NCI-H345 treated with DMSO at 0.1 percent for 48 hours (cell line): ENCODE measurements at regions not wholly inside any gene's neighbourhood (a gene's known extent, or its start where the extent isn't known, plus 50 kb on each side); places are given as distances from the start of the nearest gene placed in this dataset.

ENCODE experiments used
- DNase-seq: peaks from one replicate; lab custom pipeline; 2025; ENCODE audit not compliant: unreplicated experiment; lab: John Stamatoyannopoulos, UW

DNA sequence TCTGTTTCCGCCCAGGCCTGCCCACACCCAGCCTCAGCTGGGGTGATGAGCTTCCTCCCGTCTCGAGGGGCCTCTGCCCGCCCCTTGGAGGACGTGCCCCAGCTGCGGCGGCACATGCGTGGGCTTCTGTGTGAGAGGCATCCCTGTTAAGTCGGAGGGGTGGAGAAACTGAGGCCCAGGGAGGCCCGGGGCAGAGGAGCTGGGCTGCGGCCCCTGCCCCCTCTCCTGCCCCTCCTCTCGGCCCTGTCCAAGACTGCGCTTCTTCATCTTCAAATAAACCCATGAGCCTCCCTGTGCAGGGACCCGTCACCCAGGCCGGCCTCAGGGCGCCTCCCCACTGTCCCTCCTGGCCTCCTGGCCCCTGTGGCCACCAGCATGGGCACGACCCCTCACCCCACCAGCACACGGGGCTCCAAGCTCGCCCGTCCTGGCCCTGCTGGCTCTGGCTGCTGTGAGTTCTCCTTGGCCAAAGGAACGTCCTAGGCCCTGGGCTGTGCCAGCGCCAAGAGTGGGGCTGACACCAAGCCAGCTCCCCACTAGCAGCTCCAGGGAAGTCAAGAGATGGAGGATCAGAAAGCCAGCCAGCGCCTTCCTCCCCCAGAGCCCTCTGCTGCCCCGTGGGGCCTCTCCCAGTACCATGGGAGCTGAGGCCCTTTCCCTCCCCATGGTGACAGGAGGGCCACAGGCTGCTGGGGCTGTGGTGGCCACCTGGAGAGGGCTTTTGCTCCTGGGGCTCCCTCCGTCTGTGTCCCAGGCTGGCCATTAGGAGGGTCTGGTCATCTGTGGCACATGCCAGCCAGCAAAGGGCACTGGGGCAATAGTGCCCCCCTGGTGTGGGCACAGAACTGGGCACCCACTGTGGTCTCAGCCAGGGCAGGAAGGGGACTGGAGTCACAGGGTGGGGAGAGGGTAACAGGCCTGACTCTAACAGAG, 180.4 kb downstream of the KIF26A start:
- no peak for DNase-seq

DNA sequence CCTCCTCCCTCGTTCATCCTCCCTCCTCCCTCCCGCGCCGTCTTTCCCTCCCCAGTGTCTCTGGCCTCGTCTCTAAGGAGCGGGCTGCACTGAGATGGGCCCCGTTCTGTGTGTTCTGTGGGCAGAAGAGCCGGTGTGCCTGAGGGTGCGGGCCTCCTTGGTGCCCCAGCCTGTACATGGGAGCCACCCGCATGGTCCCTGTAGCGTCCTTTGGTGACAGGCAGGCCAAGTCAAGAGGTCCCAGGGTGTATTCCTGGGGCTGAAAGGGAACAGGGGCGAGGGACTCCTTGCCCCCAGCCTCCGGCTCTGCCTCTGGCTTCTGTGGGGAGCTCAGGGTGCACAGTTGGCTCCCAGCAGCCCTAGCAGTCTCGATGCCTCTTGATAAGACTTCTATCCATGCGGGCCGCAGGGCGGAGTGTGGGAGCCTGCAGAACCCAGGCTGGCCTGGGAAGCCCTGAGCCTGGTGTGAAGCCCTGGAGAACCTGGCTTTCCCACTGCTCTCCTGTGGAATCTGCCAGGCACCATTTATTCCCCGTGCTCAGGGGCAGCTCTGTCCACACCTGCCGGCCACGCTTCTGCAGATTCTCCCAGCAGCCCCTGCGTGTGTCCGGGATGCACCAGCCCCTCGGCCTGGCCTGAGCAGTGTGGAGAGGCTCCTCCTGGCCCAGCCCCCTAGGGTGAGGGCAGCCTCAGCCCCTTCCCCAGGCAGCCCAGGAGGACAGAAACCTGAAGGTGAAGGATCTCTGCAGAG, 181.3 kb downstream of the KIF26A start:
- no peak for DNase-seq

DNA sequence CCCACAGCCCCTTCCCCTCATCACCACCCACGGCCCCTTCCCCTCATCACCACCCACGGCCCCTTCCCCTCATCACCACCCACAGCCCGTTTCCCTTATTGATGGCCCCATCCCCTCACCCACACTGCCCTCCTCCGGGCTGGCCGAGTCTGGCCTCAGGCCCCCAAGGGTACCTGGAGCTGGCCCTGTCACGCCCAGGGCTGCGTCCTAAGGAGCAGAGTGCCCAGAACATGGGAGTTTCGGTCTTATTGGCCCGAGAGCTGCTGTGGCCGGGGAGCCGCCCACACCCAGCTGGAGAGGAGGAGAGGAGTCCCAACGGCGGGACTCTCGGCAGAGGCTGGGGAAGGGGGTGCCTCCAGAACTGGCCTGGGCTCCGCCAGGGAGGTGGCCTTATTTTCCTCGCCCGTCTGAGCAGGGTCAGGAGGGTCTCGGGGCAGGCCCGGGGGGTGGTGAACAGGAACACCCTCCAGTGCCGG, 182.3 kb downstream of the KIF26A start:
- no peak for DNase-seq

DNA sequence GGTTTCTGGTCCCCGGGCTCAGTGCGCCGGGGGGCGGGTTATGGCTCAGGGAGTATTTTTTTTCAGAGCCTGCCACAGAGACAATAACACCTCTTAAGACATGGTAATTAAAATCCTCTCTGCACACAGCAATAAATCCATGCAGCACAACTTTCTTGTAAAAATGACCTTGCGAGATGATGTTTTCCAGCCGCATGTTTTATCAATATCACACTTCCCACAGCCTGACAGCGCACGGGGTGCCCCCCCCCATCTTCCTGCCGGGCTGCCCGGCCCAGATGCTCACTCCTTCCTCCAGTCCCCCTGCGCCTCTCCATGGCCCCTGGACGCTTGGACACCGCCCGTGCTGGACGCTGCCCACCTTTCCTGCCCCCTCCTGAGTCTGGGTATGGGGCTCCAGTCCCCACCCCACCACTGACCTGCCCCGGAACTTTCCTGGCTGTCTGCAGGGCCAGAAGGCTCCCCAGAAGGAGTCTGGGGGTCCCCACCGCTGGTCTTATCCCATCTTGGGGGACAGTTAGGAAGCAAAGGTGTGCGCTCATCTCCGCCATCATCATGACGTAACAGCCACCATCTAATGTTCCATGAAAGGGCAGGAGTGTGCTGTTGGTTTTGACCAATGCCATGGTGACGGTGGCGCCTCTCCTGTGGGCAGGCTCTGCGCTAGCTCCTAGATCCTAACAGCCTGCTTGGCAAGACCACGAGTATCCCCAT, 182.9 kb downstream of the KIF26A start:
- DNase-seq: no peak

DNA sequence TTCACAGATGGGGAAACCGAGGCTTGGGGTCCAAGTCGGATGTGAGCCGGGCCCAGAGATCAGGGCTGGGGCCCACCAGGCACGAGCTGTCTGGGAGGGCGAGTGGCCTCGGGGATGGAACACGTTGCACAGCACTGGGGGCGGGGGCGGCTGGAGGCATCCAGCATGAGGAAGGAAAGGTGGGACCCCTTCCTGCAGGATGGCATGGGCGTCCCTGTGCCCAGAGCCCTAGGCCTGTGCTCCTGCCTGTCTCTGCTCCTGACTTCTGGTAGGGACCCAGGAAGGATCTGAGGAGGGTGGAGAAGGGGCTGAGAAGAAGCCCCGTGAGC, 183.4 kb downstream of the KIF26A start:
- no peak for DNase-seq

- DNase-seq: no peak
Observed at GRCh38 chr14:104322531-104323366, 184.4 kb downstream of the KIF26A start.

DNA sequence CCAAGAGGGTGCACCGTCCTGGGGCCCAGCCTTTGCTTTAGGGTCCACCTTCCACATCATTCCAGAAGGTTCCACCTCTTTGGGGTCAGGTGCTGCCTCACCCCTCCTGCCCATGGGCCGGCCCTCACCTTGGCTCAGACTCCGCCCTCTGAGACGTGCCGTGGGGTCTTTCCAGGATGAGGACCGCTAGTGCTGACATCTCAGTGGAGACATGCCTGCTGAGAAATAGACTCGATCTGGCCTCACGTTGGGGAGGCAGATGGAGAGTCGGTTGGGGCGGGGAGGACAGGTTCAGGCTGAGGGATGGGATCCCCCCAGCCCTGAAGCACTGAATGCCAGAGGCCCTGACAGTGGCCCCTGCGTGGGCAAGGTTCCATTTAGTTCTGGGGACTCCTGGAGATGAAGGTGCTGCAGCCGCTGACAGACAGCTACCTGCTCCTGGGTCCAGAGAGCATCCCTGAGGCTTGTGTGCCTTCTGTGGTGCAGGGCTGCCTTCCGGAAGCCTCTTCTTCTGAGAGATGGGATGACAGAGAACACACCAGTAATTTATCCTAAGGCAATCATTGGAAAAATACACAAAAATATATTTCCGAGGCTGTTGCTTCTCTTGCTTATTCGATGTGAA, 185.3 kb downstream of the KIF26A start:
- DNase-seq: no peak

- no peak for DNase-seq
Observed at GRCh38 chr14:104326848-104327247, 188.5 kb downstream of the KIF26A start.

DNA sequence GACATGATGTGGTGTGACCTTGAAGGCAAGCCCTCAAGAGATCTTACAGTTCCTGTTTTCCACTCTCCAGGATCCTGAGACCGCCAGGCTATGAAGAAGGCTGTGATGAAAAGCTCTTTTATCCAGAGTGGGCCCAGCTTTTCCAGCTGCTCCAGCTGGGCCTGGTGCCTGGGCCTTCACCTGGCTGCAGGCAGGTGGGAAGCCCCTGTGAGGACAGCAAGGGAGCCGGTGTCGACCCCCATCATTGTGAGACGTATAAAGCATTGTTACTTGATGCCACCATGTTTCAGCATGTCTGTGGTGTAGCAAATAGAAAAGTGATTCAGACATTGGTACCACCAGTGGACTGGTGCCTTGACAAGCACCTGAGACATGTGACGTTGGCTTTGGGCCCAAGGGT, 190.2 kb downstream of the KIF26A start:
- DNase-seq: no peak

DNA sequence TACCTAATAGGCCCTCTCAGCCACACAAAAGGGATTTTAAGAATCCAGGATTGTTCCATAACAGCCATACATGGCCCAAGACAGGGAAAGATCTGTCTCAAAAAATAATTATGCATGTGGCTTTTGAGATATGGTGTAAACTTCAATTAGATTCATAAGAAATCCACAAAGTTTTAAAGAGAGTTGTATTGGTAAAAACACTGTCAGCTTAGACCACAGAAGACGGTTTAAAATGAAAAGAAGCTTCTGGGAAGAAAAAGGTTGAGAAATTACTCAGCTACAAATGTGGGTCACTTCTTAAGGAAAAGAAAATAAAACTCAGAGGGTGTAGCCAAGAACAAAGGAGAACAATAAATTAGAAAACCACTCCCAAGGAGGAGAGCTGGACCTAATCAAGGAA, 191.4 kb downstream of the KIF26A start:
- DNase-seq: no peak

DNA sequence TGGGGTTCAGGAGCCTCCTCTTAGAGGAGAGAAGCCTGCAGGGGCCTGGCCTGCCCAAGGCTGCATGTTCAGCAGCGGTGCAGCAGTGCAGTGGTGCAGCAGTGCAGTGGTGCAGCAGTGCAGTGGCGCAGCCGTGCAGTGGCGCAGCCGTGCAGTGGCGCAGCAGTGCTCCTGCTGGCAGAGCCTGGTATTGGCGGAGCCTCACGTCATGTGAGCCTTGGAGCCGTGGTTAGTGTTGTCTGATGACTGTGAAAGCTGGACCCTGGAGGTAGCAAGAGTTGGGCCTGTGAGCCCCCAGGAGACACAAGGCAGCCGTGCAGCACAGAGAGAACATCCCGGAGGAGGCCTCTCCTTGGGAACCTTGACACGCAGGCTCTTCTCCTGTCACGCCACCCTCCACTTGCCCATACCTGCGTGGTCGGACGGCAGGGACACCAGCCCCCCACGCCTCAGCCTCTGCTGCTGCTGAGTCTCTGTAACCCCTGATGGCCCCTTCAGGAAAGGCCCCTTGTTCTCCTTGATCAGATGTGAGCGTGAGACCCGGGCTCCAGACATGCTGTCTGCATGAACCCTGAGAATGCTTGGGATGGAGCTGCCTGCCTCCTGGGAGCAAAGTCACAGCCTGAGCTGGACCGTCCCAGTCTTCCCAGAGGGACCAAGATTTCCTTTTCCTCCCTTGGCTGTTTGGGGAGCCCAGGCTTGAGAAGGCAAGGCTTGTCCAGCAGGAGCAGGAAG, 193.7 kb downstream of the KIF26A start:
- no peak for DNase-seq

DNA sequence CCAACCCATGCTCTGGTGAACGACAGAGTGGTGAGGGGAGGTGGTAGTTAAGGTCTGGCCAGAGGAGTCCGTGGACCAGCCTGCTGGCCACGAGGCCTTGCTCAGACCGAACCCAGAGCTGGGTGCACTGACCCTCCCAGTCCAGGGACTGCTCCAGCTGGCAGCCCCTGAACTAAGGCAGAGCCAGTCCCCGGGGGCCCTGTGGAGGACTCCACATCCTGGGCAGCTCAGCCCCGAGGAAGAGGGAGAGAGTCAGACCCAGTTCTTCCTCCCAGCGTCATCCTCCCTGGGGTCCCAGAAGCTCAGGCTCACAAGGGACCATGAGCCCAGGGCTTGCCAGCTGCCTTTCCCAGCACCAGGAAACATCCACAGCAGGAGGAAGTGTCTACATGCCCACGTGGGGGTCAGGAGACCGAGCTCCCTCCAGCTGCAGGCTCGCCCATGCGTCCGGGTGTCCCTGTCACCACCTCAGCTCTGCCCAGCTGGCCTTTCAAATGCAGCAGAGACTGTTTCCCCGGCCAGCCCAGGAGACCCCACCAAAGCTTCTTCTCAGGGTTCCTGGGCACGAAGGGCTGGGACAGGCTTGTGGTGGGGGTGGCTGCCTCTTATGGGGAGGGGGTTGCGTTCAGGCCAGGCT, 194.4 kb downstream of the KIF26A start:
- DNase-seq: no peak

DNA sequence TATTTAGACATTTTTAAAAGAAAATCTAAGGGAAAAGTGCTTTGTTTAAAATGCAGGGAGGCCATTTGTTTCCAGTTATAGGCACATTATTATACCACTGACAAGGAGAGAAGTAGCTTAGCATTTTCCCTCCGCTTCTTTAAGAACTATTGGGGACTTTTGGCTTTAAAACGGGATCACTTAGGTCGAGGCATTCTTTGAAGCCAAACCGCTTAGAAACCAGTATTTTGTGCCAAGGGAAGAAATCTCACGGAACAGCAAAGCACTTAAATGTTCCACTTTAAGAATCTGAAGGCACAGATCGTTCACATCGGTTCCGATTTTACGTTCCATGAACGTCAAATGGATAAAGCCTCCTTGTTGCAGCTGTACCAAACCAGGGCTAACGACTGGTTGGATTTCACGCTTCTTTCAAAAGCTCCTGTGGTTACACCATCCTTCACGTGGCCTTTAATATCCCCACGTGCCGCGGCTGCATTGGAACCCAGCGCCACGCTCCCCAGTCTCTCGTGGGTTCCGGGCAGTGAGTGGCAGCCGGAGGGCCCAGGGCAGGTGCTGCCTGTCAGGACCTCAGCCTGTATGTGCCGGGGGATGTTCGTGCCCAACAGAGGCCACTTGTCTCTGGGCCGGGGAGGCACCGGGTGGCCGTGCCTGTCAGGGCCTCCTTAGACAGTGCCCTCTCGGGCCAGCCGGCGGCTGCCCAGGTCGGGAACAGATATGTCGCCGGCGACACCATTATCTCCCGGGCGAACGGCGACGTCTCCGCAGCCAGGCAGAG, 195.4 kb downstream of the KIF26A start:
- DNase-seq: no peak

- DNase-seq: no peak
Observed at GRCh38 chr14:104334424-104335161, 196.2 kb downstream of the KIF26A start.

DNA sequence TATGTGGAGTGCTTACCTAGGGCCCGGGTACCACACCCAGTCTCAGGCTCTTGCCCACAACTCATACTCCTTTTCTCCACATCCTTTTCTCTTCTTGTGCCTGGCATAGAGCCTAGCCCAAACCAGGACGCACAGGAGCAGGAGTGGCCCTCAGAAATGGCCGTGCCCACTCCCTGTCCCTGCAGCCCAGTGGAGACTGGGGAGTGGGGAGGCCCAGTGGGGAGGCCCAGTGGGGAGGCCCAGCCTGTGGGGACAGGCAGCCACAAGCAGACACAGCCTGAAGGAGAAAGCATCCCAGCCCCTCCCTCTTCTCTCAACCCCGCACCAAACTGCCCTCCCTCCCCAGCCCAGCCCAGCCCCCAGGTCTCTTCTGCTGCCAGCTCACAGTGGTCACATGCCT, 196.8 kb downstream of the KIF26A start:
- no peak for DNase-seq

DNA sequence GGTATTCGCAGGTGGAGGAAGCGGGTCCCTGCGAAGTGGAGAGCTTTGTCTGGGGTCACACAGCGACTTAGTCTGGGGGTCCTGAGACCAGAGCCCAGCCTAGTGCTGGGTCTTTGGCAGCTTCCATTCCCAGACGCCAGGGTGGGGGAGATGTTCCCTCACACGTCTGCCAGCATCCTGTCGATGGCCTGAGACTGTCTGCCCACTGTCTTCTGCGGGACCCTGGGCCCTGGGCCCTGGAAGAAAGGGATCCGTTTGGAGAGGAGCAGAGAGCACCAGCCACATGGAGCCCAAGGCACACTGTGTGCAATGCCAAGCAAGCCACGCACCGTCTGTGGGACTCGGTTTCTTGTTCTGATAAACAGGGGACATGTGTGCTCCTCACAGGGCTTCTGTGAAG, 197.2 kb downstream of the KIF26A start:
- no peak for DNase-seq

DNA sequence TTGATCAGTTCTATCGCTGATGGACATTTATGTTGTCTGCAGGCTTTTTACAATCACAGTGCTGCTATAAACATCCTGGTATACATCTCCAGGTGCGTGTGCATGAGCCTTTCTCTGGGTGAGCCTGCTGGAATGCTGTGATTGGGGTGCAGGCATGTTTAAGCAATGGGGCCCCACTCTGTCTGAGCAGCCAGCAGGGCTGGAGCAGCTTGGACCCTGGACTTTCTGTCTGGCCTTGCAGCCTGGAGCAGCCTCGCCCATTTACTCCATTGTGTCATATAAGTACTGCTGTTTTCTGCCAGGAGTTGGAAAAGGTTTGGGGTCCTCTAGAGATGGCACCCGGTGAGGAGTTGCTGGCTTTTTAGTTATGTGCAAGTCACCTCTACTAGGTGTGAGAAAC, 199.0 kb downstream of the KIF26A start:
- no peak for DNase-seq

DNA sequence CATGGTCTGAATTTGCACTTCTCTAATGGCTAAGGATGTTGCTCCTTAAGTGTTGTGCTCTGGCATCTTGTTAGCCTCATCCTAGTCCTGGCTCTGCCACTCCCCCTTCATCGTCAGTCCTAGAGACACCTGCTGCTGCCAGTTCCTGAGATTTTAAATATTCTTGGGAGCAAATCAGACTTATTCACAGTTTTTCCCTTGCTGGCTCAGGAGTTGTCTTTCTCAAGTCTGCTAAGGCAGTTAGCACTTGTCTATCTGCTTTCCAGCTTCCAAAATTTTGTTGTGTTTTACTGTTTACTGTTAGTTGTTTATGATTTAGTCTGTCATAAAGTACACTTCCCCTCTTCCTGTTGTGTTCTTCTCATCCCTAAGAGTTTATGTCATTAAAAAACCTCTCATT, 201.0 kb downstream of the KIF26A start:
- no peak for DNase-seq
